ENCODE measurements at regions not wholly inside any gene's neighbourhood (a gene's known extent, or its start where the extent isn't known, plus 50 kb on each side); places are given as distances from the start of the nearest gene placed in this dataset.

DNA sequence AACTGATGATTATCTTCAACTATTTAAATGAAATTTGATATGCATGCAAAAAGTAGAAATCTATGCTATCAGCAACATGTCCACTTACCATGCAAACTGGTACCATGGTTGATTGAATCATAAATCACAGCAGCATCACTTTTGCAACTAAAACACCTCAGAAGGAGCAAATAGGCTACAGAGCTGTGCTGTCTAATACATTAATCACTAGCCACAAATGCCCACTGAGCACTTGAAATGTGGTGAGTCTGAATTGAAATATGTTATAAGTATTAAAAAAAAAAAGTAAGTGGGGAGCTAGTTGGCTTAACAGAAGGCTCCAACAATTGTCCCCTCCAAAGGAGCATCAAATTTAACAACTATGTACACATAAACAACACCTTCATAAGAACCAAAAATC is 112.5 kb downstream of the FAM114A2 start (continued):
- TF ChIP-seq PKNOX1 (IDR thresholded peaks at IDR 0.05) (no peak), TRIM28 (IDR thresholded peaks at IDR 0.05) (no peak), HDGF (IDR thresholded peaks at IDR 0.05) (no peak), MCM7 (IDR thresholded peaks at IDR 0.05) (no peak)
- TF ChIP-seq, protein P1, sequence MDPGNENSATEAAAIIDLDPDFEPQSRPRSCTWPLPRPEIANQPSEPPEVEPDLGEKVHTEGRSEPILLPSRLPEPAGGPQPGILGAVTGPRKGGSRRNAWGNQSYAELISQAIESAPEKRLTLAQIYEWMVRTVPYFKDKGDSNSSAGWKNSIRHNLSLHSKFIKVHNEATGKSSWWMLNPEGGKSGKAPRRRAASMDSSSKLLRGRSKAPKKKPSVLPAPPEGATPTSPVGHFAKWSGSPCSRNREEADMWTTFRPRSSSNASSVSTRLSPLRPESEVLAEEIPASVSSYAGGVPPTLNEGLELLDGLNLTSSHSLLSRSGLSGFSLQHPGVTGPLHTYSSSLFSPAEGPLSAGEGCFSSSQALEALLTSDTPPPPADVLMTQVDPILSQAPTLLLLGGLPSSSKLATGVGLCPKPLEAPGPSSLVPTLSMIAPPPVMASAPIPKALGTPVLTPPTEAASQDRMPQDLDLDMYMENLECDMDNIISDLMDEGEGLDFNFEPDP (CRISPR knock-in tag; IDR thresholded peaks at IDR 0.05) = no peak

- Histone ChIP-seq H3K27me3 (ENCODE audit: control insufficient read depth in 2 of 2, insufficient read depth in 2 of 2, low read length in 2 of 2) (no peaks in the 10 kb centered on the region; a peak in 1 of 5 replicates), H3K9me3 (replicated peaks; ENCODE audit: control insufficient read depth, insufficient read depth, low read depth, low read length) (no peaks in the 10 kb centered on the region), H3K27ac (ENCODE audit: extremely low read depth, low read depth, low read length) (no peak overlapping the region), H2AFZ (ENCODE audit: low read depth, low read length) (no peak overlapping the region), H3K9ac (ENCODE audit: insufficient read depth in 1 of 2, low read depth in 2 of 2, low read length in 2 of 2) (no peak overlapping the region), H3K4me1 (replicated peaks in 1 of 2; ENCODE audit: control insufficient read depth in 2 of 2, insufficient read depth in 2 of 2, low read length in 2 of 2) (no peaks in the 10 kb centered on the region), H3K4me2 (ENCODE audit: insufficient read depth, low read length) (no peak overlapping the region), H4K20me1 (replicated peaks; ENCODE audit: control insufficient read depth, insufficient read depth, low read length) (no peaks in the 10 kb centered on the region), H3K4me3 (no peak overlapping the region), H3K36me3 (ENCODE audit: control insufficient read depth, insufficient read depth, low read length) (no peaks in the 10 kb centered on the region), H3K9me1 (ENCODE audit: control insufficient read depth, insufficient read depth, low read length) (no peaks in the 10 kb centered on the region), H3K79me2 (ENCODE audit: control insufficient read depth, insufficient read depth, low read length) (no peaks in the 10 kb centered on the region)
- in situ Hi-C loops (cut with MboI) (no loop called here), intact Hi-C loops (cut with micrococcal nuclease) (no loop called here)
- no peak for DNase-seq (ENCODE audit: extremely low read depth in 1 of 4, low spot score in 3 of 4)
- ChIA-PET POLR2A (no interaction called here), CTCF (ENCODE audit: low intra/inter-chr PET ratio) (no interaction called here)
- ATAC-seq = no peak
- BruUV-seq (replicated peaks) = no TSS peak
- WGBS (ENCODE audit: insufficient coverage, low coverage, missing lambda C conversion rate) = 0% methylated on average over 1 of the region's 1 CpG
- FAIRE-seq = no peak
- TF ChIP-seq MED1 (CRISPR knock-in tag; IDR thresholded peaks at IDR 0.05; ENCODE audit: borderline replicate concordance) = no peak
- TF ChIP-seq CBFB (CRISPR knock-in tag; IDR thresholded peaks at IDR 0.05) = no peak
- no peak for TF ChIP-seq ATF3 (IDR thresholded peaks at IDR 0.05)
- no peak for TF ChIP-seq ATF3 (CRISPR knock-in tag; conservative IDR thresholded peaks at IDR 0.05)
- no peak for TF ChIP-seq U2AF2 (optimal IDR thresholded peaks at IDR 0.05; ENCODE audit: low read depth, low read length)
- TF ChIP-seq PHF20 (IDR thresholded peaks at IDR 0.05; ENCODE audit: partially characterized antibody) = no peak
- TF ChIP-seq FOXJ3 (CRISPR knock-in tag; IDR thresholded peaks at IDR 0.05) = no peak
- no peak for TF ChIP-seq ZNF41 (CRISPR knock-in tag; conservative IDR thresholded peaks at IDR 0.05)
- no peak for TF ChIP-seq FOS (IDR thresholded peaks at IDR 0.05; ENCODE audit: extremely low read depth, insufficient read length)
- no peak for TF ChIP-seq ZBTB2 (IDR thresholded peaks at IDR 0.05)
- no peak for TF ChIP-seq ELF1 (tag; IDR thresholded peaks at IDR 0.05)
Measured at GRCh38 chr5:153919161-153919560, 119.5 kb downstream of the FAM114A2 start.

Data from K562 (cell line).